8988T (cell line): ENCODE measurements at regions not wholly inside any gene's neighbourhood (a gene's known extent, or its start where the extent isn't known, plus 50 kb on each side); places are given as distances from the start of the nearest gene placed in this dataset.
"Not testable (repeated sequence)": the region's sequence is repeated elsewhere in the genome, so short reads cannot be mapped to it uniquely, and the experiment has no call there.

Experiments
- DNase-seq: peaks from one replicate; pipeline ENCODE4 v3.0.0; 2011

- DNase-seq, result not testable (repeated sequence)
These were observed 440.2 kb upstream of the PHF14 start for GRCh38 chr7:10533429-10533828.

- no peak for DNase-seq
These were observed 437.1 kb upstream of the PHF14 start for GRCh38 chr7:10536561-10536960.

GRCh38 chr7:10537764-10538163, 435.9 kb upstream of the PHF14 start:
- DNase-seq, result no peak

GRCh38 chr7:10557375-10557774, 416.3 kb upstream of the PHF14 start:
- no peak for DNase-seq

GRCh38 chr7:10560497-10560896, 413.2 kb upstream of the PHF14 start:
- DNase-seq, result no peak

GRCh38 chr7:10568891-10569290, 404.8 kb upstream of the PHF14 start:
- DNase-seq, result no peak

- no peak for DNase-seq
These were observed 401.9 kb upstream of the PHF14 start for GRCh38 chr7:10571759-10572158.

GRCh38 chr7:10577866-10578374, 395.8 kb upstream of the PHF14 start:
- DNase-seq, result no peak

- DNase-seq, result no peak
These were observed 394.1 kb upstream of the PHF14 start for GRCh38 chr7:10579561-10579960.

GRCh38 chr7:10584886-10585285, 388.8 kb upstream of the PHF14 start:
- DNase-seq, result no peak

GRCh38 chr7:10588084-10588483, 385.6 kb upstream of the PHF14 start:
- DNase-seq, result no peak

GRCh38 chr7:10592604-10593003, 381.1 kb upstream of the PHF14 start:
- no peak for DNase-seq

GRCh38 chr7:10593080-10593479, 380.6 kb upstream of the PHF14 start:
- no peak for DNase-seq

GRCh38 chr7:10596827-10597226, 376.8 kb upstream of the PHF14 start:
- DNase-seq, result no peak

GRCh38 chr7:10604128-10604527, 369.5 kb upstream of the PHF14 start:
- no peak for DNase-seq

GRCh38 chr7:10612950-10613349, 360.7 kb upstream of the PHF14 start:
- no peak for DNase-seq

GRCh38 chr7:10618953-10619352, 354.7 kb upstream of the PHF14 start:
- no peak for DNase-seq

GRCh38 chr7:10632712-10633111, 341.0 kb upstream of the PHF14 start:
- no peak for DNase-seq

GRCh38 chr7:10634239-10634638, 339.4 kb upstream of the PHF14 start:
- no peak for DNase-seq

GRCh38 chr7:10637991-10638390, 335.7 kb upstream of the PHF14 start:
- no peak for DNase-seq

- DNase-seq, result no peak
These were observed 330.1 kb upstream of the PHF14 start for GRCh38 chr7:10643545-10643944.

- no peak for DNase-seq
These were observed 328.8 kb upstream of the PHF14 start for GRCh38 chr7:10644849-10645248.

- DNase-seq, result no peak
These were observed 327.5 kb upstream of the PHF14 start for GRCh38 chr7:10646194-10646593.

- DNase-seq, result no peak
These were observed 325.4 kb upstream of the PHF14 start for GRCh38 chr7:10648289-10648688.

- DNase-seq, result not testable (repeated sequence)
These were observed 324.6 kb upstream of the PHF14 start for GRCh38 chr7:10649120-10649519.

- no peak for DNase-seq
These were observed 318.6 kb upstream of the PHF14 start for GRCh38 chr7:10655031-10655430.
